GM12873 (cell line): ENCODE measurements at regions not wholly inside any gene's neighbourhood (a gene's known extent, or its start where the extent isn't known, plus 50 kb on each side); places are given as distances from the start of the nearest gene placed in this dataset.

Experiments
- TF ChIP-seq, protein P1 (sequence below): IDR thresholded peaks from 2 replicates; pipeline ENCODE4 v1.5.1; 2012; ENCODE audit warnings: low read depth, mild to moderate bottlenecking, moderate library complexity, low read length, control low read depth; ENCODE audit not compliant: insufficient read depth; ENCODE audit errors: missing control alignments

DNA sequence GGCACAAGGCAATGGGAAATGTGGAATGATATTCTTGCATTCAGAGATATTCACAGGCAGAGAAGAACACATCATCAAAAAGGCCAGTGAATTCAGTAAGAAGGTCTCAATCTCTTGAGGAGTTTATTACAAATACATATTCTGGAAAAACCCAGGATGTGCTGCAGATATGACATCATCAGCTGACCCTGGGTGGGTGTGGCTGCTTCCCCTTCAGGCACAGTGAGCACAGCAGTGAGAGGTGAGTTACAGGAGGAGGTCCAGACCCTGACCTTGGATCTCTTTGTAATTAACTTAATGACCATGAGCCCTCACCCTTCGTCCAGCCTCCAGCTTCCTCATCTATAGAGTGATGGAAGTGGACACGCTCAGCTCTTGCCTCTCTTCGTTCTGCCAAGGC is 147.5 kb upstream of the SYNDIG1 start:
- TF ChIP-seq, protein P1, sequence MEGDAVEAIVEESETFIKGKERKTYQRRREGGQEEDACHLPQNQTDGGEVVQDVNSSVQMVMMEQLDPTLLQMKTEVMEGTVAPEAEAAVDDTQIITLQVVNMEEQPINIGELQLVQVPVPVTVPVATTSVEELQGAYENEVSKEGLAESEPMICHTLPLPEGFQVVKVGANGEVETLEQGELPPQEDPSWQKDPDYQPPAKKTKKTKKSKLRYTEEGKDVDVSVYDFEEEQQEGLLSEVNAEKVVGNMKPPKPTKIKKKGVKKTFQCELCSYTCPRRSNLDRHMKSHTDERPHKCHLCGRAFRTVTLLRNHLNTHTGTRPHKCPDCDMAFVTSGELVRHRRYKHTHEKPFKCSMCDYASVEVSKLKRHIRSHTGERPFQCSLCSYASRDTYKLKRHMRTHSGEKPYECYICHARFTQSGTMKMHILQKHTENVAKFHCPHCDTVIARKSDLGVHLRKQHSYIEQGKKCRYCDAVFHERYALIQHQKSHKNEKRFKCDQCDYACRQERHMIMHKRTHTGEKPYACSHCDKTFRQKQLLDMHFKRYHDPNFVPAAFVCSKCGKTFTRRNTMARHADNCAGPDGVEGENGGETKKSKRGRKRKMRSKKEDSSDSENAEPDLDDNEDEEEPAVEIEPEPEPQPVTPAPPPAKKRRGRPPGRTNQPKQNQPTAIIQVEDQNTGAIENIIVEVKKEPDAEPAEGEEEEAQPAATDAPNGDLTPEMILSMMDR, result no peak

DNA sequence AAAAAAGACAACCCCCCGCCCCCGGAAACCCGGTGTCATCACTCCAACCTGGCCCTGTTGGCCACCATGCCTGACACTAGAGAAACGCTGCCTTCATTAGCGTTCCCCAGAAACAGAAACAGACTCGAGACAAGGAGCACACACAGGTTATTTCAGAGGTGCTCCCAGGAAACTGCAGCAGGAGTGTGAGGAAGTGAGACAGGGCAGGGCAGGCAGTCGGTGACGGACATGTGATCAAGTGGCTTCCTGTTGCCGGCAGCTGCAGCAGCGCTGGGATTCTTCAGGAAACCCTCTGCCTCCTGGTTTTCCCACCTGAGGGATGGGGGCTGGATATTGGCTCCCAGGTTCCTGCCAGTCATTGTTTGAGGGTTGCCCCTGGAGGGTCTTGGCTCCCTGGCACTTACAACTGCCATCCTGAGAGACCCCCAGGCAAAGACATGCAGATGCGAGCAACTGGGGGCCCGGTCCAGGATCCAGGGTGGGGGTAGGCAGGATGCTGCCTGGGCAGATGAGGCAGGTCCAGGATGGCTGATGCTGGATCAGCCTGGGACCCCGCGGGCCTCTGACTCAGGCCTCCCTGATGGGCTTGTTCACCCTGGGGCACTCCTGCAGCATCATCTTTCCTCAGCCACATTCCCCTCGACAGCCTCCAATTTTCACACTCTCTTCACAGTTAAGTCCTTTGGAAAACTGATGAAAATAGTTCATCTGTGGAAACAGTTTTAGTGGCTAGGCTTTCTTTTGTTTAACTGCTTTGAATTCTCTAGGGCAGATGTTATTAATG is 150.7 kb upstream of the SYNDIG1 start:
- TF ChIP-seq, protein P1, result no peak

DNA sequence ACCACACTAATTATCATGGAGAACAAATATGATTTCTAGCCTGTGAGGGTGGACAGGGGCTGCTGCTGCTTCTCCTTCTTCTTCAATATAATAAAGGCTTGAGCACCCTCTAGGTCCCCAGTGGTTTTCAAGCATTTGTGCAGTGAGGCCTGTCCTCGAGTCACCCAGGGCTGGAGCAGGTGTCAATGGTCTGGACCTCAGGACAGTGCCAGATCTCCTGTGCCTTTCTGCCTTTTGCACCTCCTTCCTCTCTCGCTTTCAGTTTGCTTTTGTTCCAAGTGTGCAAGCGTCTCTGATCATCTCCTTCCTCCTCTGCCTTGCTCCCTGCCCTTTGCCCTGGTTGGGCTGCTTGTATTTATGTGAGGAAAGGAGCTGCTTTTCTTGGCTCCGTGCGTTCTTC is 152.2 kb upstream of the SYNDIG1 start:
- TF ChIP-seq, protein P1, result no peak

DNA sequence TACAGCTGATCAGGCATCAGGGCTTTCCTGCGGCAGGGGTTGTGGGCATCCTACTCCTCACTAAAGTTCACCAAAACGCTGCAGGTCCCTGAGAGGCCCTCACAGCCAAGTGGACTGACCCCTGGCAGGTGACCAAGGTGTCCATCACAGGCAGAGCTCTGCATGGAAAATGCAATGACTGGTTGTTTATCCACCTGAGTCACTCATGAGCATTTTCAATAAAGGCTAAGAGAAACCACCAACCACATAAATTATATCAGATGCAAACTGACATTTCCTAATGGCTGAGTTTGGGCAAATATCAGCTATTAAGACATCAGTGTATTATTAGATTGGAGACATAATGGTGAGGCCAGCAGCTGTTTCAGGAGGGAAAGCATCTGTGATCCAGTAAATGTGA is 152.7 kb upstream of the SYNDIG1 start:
- TF ChIP-seq, protein P1, result no peak

DNA sequence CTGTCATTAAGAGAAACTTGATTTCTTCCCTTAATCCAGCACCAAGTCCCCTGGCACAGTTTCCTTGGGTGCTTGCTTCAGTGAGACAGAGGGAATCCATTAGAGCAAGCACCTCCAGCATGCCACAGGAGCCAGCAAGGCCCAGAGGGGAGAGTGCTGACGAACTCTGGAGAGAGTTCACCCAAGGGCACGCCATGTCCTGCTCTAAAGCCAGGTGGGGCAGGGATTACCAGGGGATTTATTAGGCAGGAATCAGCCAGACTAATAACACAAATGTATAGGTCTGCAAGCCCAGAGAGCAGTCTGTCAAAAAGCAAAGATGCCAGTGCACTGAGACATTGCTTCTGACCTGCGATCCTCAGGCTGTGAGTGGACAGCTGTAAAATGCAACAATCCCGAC is 155.4 kb upstream of the SYNDIG1 start:
- TF ChIP-seq, protein P1, result no peak

DNA sequence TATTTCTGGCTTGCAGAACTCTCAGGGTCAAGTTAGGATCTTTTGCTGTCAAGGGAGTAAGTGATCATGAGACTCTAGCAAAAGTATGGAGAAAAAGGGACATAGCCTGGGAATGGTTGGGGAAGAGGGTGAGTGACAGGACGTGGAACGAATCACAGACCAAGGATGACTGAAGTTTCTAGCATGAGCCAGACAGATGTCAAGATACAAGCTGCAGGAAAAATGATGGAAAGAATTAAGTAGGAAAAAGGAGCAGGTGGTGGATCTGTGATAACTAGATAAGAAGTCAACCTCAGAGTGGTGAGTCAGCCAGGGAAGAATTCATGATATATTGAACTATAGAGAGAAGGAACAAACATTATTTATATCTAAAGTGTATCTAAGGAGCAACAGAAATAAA is 159.8 kb upstream of the SYNDIG1 start:
- TF ChIP-seq, protein P1, result no peak

DNA sequence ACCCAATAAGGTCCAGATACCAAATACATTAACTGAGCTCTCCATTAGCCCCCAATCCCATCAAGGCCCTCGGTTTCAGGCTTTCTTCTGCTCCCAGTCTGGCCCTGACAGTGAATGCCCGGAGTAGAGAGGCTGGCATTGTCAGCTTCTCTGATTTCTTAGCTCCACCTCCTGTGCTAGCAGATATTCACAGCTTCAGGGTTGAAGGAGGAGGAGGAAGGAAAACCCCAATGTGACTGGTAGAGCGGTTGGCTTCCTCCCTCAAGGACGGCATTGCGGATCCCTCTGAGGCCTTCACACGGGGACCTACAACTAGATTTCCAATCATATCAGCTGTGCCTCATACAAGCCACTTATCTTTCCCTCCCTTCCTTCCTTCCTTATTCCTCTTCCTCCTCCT is 164.1 kb upstream of the SYNDIG1 start:
- TF ChIP-seq, protein P1, result no peak

DNA sequence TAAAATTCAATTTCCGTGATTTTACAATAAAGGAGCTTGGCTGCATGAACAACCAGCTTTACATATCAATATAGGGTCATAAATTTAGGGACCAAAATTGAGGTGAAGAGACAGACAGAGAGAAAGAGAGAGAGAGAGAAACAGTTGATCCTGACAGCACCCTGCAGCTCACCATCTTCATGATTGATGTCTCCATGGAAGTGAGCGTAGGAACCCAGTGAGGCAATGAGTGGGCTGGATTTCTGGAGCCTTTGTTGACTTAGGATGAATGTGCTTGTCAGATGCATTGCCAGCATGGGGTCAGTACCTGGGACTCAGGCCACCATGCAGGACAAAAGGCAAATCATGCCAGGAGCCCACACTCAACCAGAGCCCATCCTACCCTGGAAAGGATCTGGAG is 165.1 kb upstream of the SYNDIG1 start:
- TF ChIP-seq, protein P1, result no peak
